ENCODE measurements at regions not wholly inside any gene's neighbourhood (a gene's known extent, or its start where the extent isn't known, plus 50 kb on each side); places are given as distances from the start of the nearest gene placed in this dataset.
"Not testable (repeated sequence)": the region's sequence is repeated elsewhere in the genome, so short reads cannot be mapped to it uniquely, and the experiment has no call there.

GRCh38 chr20:53814060-53814459, 220.4 kb upstream of the ZNF217 start:
- DNase-seq: no peak

GRCh38 chr20:53813636-53814035, 220.0 kb upstream of the ZNF217 start:
- DNase-seq: no peak

GRCh38 chr20:53811577-53811976, 217.9 kb upstream of the ZNF217 start:
- DNase-seq: no peak

GRCh38 chr20:53810661-53811355, 217.2 kb upstream of the ZNF217 start:
- no peak for DNase-seq

- no peak for DNase-seq
Measured at GRCh38 chr20:53809728-53810365, 216.2 kb upstream of the ZNF217 start.

- DNase-seq: no peak
Measured at GRCh38 chr20:53809217-53809616, 215.6 kb upstream of the ZNF217 start.

GRCh38 chr20:53808733-53809132, 215.1 kb upstream of the ZNF217 start:
- no peak for DNase-seq

- DNase-seq: not testable (repeated sequence)
Measured at GRCh38 chr20:53808302-53808701, 214.7 kb upstream of the ZNF217 start.

- DNase-seq: no peak
Measured at GRCh38 chr20:53806683-53807401, 213.2 kb upstream of the ZNF217 start.

GRCh38 chr20:53805895-53806384, 212.3 kb upstream of the ZNF217 start:
- no peak for DNase-seq

GRCh38 chr20:53804920-53805894, 211.6 kb upstream of the ZNF217 start:
- DNase-seq: no peak

GRCh38 chr20:53804308-53804707, 210.7 kb upstream of the ZNF217 start:
- DNase-seq: not testable (repeated sequence)

- DNase-seq: no peak
Measured at GRCh38 chr20:53803492-53804155, 210.0 kb upstream of the ZNF217 start.

- no peak for DNase-seq
Measured at GRCh38 chr20:53801609-53802370, 208.2 kb upstream of the ZNF217 start.

- no peak for DNase-seq
Measured at GRCh38 chr20:53800883-53801604, 207.4 kb upstream of the ZNF217 start.

- DNase-seq: no peak
Measured at GRCh38 chr20:53800418-53800817, 206.8 kb upstream of the ZNF217 start.

GRCh38 chr20:53797085-53797484, 203.4 kb upstream of the ZNF217 start:
- DNase-seq: no peak

GRCh38 chr20:53795170-53795569, 201.5 kb upstream of the ZNF217 start:
- DNase-seq: no peak

GRCh38 chr20:53794529-53795115, 201.0 kb upstream of the ZNF217 start:
- no peak for DNase-seq

GRCh38 chr20:53793783-53794383, 200.2 kb upstream of the ZNF217 start:
- DNase-seq: no peak

All from CD4-positive, alpha-beta T cell treated with Interleukin-17A for 4 hours (primary cell).